ENCODE measurements at regions not wholly inside any gene's neighbourhood (a gene's known extent, or its start where the extent isn't known, plus 50 kb on each side); places are given as distances from the start of the nearest gene placed in this dataset.
"Not testable (repeated sequence)": the region's sequence is repeated elsewhere in the genome, so short reads cannot be mapped to it uniquely, and the experiment has no call there.

DNA sequence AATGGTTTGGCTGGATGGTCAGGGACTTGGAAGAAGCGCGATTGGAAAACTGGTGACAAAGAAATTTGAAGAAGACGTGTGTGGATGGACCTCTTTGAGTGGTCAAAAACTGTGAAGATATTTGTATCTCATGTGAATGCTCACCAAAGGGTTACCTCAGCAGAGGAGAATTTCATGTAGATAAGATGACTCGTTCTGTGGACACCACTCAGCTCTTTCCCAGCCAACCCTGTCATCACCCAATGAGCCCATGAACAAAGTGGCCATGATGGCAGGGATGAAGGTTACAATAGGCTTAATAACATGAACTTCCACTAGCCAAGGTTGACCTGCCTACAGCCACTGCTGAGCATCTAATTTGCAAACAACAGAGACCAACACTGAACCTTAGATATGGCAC, 248.3 kb downstream of the KCNE4 start:
- no peak for DNase-seq

DNA sequence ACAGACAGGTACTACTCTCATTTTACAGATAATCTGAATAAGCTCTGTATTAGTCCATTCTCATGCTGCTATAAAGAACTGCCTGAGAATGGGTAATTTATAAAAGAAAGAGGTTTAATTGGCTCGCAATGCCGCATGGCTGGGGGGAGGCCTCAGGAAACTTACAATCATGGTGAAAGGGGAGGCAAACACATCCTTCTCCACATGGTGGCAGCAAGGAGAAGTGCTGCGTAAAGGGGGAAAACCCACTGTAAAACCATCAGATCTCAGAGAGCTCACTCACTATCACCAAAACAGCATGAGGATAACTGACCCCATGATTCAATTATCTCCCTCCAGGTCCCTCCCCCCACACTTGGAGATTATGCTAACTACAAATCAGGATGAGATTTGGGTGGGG, 254.4 kb downstream of the KCNE4 start:
- DNase-seq: no peak

DNA sequence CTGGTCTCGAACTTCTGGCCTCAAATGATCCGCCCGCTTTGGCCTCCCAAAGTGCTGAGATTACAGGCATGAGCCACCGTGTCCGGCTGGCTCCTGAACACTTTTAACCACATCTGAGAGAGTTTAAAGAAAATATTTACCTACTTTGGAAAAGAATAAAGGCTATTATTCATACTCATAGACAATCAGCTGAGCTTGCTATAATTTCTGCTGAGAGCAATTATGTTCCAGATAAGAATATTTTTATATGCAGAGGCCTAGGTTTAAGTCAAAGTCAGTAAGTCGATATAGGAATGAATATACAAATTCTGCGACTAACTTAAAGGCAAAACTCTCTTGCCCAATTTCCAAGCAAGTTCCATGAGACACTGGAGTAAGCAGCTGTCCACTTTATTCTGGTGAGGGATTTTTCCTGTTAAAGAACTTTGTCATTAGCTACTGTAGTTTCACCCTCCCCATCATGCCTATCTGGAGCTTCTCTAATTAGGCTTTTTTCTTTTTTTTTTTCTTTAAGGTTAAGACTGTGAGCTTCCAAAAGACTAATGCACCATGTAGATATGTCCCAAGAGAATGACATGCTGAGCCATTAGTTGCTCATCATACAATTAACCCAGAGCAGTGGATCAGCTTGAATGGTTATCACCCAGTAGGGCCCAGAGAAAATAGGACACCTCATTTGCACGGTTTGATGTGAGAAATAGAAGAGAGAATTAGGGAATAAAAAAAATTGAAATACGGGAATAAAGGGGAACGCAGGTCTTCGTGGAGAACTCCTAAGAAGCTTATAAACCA, 260.1 kb downstream of the KCNE4 start:
- DNase-seq: no peak

DNA sequence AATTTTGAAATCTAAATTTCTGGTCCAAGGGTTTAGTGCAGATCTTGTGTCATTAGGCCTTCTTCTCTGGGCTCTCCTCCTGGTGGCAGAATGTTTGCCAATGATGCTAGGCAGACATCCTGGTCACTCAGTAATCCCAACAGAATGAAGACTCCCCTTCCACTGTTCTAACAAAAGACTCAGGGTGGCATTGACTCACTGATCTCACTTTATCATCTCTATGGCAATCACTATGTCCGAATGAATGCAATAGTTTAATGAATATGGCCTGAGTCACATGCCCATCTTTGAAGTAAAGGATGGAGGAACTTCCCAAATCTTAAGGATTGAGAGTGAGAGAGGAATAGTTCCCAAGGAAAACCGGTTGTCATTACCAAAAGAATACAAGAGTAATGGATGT, 261.1 kb downstream of the KCNE4 start:
- DNase-seq: no peak

DNA sequence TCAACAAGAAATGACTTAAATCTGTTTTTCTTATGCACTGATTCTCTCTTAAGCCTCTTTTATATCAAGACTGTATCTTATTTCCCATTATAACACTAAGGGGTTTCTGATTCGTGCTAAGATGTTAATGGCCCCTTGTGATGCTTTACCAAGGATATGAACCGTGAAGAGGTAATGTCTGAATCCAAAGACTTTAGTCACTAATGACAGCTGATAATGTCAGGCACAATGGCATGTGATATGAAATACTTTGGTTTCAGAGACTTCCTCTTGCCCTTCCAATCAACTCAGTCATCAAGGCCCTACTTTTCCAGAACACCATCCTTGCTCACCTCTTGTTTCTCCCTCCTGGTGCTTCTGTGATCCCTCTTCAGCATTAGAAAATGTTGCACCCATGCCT, 262.8 kb downstream of the KCNE4 start:
- no peak for DNase-seq

DNA sequence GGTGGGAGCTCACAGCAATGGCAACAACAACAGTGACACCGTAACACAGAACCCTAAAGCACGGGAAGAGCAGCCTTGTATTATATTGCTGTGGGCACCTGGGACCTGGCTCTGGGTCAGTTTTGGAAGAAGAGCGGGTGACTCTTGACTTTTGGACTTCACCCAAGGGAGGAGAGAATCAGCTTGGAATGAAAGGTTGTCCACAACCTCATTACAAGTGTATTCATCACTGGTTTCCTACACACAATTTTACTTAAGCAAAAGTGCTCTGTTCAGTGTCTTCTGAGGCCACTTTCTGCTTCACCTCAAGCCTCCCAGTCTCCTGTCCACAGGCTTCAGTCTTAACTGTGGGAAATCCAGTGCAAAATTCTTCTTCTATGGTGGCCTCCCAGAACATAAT, 263.8 kb downstream of the KCNE4 start:
- DNase-seq: no peak

DNA sequence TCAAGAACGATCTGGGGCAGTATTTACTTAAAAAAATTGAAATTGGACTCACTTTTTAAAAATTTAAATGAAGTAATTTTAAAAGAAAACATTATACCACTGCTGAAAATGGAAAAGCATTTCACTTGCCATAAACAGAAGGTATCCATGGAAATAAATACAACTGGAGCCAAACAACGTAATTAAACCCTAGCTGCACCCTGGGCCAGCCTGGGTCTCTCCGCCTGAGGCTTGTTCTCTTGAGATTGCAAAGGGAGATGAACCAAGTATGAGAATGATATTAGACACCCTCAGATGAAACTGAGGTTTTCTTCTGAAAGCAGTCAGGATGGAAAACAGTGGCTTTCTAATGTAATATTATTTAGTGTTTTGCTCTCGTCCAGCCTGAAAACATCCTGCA, 264.4 kb downstream of the KCNE4 start:
- no peak for DNase-seq

DNA sequence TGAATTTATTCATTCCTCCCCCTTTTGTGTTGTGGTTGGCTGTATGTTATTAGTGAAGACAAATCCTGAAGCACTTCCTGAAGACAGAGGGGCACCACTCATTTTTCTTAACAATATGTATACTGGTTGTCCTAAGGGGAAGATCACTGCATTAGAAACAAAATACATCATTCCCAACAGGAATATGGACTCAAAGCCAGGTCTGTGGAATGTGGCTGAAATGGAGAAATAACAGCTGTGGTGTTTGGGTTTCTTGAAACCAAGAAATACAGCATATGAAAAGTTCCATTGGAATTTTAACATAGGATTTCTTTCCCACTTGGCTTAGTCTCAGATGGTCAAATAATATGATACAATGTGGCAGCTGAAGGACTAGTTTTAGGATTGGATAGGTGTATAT, 267.6 kb downstream of the KCNE4 start:
- DNase-seq: no peak

DNA sequence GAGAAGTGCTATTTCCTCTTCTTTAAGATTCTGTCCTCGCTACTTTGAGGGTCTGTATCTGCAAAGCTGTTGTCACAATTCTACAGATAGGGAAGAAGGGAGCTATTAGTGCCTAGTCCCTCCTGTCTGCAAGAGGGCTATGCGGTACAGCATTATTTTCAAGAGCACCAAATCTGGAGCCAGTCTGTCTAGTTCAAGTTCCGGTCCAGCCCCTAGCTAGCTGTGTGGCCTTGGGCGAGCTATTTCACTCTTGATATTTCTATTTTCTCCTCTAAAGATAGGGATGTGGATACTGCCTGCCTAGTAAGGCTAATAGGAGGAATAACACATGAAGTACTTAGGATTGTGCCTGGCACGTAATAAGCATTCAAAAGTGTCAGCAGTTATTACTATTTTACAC, 272.4 kb downstream of the KCNE4 start:
- no peak for DNase-seq

DNA sequence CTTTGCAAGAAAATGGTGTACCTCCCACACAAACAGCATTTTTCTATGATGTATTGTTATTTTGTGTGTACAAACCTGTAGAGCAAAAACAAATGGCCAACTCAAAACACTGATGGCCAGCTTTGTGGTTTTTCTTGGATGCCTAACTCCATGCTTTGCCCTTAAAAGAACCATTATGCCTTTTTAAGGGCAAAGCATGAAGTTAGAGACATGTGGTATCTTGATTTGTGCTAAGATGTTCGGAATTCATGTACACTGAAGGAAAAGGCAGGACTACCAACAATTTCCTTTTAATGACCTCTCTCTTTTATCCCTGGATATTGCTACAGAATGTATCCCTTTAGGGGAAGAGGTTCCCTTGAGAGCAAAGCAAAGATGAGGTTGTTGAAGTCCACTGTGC, 273.6 kb downstream of the SCG2 start:
- no peak for DNase-seq

DNA sequence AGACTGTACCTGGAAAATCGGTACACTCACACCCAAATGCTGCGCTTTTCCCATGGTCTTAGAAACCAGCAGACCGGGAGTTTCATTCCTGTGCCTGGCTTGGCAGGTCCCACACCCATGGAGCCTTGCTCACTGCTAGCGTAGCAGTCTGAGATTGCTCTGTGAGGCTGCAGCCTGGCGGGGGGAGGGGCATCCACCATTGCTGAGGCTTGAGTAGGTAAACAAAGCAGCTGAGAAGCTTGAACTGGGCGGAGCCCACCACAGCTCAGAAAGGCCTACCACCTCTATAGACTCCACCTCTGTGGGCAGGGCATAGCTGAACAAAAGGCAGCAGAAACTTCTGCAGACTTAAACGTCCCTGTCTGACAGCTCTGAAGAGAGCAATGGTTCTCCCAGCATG, 271.4 kb downstream of the SCG2 start:
- DNase-seq: not testable (repeated sequence)

DNA sequence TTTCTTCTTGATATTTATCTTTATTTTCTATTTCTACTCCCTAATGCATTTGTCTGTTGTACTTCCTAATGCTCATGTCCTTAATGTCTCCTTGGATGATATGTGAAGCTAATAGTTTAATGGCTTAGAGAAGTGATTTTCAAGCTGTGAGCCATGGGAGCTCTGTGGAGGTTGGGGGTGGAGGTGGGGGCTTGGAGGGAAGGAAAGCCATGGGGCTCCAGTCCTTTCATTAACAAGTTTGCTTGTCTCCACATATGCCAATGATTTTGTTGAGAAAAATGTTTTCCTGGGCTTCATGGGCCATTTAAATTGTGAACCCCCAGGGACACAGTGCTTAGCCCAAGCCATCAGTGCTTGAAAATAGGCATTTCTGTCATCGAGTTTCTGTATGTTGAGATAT, 264.1 kb downstream of the SCG2 start:
- no peak for DNase-seq

DNA sequence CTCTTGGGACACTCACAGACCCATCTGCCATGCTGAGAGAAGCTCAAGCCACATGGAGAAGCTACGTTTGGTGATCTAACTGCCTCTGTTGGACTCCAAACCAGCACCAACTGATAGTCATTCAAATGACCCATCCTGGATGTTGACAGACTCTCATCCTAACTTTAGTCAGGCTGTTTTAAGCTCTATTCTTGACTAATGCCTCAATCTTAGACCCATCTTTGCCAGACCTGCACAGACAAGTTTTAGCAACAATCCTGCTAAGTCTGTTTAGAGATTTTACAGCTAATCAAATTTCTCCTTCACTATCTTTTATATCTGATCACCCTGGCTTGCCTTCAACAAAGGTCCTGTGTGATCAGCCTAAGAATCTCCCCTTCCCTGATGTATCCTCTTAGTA, 245.1 kb downstream of the SCG2 start:
- DNase-seq: no peak

DNA sequence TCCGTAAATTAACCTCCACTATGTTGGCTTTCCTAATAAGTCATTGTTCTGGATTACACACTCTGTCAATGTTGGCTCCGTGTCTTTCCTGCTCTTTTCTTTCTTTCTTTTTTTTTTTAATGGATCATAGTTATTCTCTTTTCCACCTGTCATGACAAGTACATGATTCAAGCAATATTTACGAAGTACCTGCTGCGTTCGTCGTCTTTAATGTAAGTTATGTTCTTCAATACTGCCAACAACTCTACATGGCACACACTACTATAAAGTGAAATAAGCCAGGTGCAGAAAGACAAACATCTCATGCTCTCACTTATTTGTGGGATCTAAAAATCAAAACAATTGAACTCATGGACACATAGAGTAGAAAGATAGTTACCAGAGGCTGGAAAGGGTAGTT, 239.1 kb downstream of the SCG2 start:
- DNase-seq: no peak

DNA sequence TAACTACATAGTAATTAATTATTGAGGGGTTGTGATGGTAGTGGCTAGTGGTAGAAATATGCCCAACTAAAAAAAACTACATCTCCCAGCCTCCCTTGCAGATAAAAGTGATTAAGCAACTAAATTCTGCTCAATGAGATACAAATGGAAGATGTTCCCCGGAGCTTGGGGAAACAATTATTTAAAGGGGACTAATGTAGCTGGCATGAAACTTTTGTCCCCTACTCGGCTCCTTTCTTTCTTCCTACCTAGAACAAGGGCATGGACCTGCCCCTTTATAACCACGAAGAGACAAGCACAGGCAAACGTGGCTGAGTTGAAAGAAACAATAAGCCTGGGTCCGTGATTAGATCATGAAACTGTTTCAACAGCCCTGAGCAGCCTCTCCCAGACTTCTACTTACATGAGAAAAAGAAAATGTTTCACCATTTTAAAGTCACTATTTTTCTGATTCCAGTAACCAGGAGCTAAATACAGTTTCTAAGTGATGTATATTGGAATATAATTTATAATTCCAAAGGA, 236.9 kb downstream of the SCG2 start:
- no peak for DNase-seq

DNA sequence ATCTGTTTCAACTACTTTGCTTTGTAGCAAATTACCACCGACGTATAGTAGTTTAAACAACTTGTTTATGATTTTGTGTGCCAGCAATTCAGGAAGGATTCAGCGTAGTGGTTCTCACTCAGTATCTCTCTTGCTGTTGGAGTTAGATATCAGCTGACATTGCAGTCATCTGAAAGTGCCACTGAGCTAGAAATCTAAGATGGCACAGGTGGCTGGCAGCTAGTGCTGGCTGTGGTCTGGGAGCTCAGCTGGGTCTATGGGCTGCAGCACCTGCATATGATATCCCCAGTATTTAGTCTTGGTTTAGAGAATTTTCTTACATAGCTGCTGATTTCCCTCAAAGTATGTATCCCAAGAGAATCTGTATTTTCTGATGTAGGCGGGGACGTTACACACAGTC, 235.6 kb downstream of the SCG2 start:
- DNase-seq: no peak

DNA sequence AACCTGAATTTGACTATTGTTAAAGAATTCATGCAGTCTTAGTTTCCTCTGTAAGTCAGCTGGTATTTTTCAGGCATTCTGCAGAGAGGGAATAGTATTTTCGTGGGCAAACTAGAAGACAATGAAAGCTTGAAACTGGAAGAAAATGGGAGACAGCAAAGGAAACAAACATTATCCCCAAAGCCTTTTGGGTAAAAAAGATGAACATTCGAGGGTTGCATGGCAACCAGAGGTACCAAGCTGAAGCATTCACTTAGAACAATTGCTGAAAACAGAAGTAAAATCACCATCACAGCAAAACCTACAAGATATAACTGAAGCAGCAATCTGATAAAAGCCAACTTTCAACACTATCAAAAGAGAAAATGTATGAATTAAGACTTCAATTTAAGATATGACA, 233.7 kb downstream of the SCG2 start:
- no peak for DNase-seq

DNA sequence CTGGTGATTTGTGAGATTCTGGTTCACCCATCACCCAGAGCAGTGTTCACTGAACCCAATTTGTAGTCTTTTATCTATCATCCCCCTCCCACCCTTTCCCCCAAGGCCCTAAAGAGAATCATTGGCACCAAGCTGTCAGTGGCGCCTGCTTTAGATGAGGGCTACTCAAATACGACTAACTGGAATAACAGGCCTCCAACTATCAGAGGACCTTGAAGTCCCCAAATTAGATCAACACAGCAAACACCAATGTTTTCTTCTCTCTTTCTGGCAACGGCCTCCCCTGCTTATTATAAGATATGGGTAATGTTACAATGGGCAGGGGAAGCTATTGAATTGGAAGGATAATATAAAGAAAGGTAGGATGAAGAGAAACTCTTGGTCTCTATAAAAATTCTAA, 232.3 kb downstream of the SCG2 start:
- DNase-seq: no peak

DNA sequence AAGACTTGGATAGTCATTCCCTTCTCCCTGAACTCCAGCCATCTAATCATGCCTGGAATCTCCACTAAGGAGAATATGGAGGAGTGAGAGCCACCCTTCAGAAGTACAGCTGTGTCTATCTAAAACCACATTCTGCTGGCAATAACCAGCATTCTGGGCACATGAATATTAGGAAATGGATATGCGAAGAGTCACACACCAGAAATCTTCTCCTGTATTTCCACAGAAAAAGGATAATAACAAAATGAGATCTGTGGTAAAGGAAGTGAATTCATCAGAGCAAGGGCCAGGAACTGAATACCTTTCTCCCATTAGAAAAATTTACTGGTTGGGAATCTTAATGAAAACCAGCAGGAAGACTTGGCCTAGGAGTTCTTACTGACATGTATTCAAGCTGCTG, 218.8 kb downstream of the SCG2 start:
- DNase-seq: no peak

DNA sequence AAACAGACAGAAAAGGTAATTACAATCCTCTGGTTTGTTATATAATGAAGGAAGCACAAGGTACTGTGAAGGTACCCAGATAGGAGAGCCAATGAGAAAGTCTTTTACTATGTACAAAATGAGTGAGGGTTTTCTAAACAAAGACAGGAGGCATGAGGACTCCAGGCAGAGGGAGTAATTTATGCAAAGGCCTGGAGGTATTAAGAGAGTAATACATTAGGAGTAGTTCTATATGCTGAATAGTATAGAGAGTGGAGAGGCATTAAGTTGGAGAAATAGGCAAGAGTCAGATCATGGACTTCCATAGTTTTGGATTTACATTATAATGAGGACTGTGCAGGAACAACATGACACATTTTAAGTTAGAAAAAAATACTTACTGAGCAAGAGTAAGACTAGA, 216.0 kb downstream of the SCG2 start:
- no peak for DNase-seq

DNA sequence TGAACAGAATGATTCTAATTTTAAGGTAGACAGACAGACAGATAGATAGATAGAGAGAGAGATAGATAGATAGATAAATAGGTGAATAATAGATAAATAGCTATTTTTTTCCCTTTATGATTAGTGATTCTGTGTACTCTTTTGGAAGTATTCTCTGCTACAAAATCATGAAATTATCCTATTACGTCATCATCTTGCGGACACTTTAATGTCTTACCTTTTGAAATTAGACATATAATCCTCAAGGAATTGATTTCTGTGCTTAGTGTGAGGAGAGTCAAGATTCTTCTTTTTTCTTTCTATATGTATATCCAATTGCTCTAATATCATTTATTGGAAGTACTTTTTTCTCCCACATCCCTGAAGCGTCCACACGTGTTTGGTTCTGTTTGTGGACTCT, 215.2 kb downstream of the SCG2 start:
- DNase-seq: no peak

DNA sequence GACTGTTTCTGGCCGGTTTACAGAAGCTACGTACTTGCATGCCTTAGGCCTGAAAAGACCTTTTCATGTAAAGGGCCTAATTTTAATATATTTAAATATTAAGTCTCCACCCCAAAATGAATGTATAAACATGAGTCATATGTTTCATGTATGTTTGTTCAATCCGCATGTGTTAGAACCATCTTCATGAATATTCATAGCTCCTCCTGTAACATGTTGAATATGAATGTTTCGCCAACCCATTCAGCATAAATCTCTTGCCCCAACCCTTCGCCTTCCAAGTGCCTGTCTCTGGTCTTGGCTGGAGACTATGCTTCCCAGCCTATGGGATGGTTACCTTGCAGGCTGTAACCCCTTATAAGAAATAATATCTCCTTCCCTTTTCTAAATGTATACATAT, 212.5 kb downstream of the SCG2 start:
- no peak for DNase-seq

DNA sequence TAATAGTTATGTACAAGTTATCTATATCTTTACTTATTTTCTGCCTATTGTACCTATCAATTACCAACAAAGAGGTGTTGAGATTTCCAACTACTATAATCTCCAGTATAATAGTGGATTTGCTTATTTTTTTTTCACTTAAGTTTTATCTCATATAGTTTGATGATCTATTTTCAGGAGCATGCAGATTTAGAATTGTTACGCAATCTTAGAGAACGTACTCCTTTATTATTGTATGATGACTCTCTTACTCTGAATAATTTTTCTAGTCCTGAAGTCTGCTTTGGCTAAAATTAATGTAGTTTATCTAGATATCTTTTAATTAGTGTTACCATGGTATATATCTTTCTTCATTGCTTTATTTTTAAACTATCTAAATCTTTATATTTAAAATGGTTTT, 205.2 kb downstream of the SCG2 start:
- DNase-seq: no peak

DNA sequence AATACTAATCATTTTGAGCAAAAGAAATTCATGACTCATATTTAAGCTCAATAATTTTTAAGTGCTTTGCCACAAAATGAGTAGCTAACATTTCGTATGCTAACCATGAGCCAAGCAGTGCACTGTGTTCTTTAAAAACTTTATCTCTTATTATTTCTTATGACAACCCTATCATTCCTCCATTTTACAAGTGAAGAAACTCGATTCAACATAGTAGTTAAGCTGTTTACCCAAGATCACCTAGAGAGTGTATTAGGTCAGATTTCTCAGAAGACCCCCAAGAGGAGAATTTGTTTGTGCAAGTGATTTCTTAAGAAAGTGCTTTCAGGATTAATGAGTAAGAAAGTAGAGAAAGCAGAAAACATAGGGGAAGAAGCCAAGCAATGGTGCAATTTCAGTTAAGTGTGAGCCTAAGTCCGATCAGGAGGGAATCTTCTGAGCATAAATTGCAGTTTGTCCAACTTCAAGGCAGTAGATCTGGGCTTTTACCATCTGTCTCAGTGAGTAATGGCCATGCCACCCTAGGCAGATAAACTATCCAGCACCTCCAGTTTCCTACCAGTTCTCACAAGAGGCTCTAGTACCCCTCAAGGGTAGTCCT, 202.7 kb downstream of the SCG2 start:
- no peak for DNase-seq

DNA sequence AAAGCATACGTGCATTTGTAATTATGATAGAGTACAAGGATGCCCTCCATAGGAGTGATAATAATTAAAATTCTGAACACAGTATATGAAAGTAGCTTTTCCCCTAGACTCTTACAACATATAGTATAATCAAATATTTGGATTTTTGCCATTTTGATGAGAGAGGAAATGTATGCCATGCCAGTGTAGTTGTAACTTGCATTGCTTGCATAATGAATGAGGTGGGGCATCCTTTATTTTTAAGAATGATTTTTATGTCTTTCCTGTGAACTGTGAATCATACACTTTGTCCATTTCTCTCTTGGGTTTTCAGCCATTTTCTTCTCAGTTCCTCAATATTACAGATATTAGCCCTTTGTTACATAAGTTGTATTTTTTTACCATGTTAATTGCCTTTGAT, 197.5 kb downstream of the SCG2 start:
- DNase-seq: no peak

Data from CD4-positive, alpha-beta T cell treated with Interferon alpha-2 for 1 hour (primary cell).